NT2/D1 (cell line): ENCODE measurements at regions not wholly inside any gene's neighbourhood (a gene's known extent, or its start where the extent isn't known, plus 50 kb on each side); places are given as distances from the start of the nearest gene placed in this dataset.

Experiments
- SUZ12 ChIP-seq: IDR thresholded peaks from 2 replicates; pipeline ENCODE4 v1.6.1; 2011; ENCODE audit not compliant: insufficient read length, insufficient read depth; ENCODE audit errors: extremely low read depth
- ZNF274 ChIP-seq: IDR thresholded peaks from 2 replicates; pipeline ENCODE4 v1.6.1; 2011; ENCODE audit warnings: mild to moderate bottlenecking, low read depth, low read length

GRCh38 chr1:98053471-98054366 lies 132.9 kb upstream of the DPYD start:
- TF ChIP-seq SUZ12 (no peak), ZNF274 (no peak)
